Left colon (tissue), 2 donors: ENCODE measurements at regions not wholly inside any gene's neighbourhood (a gene's known extent, or its start where the extent isn't known, plus 50 kb on each side); places are given as distances from the start of the nearest gene placed in this dataset.
"Not testable (repeated sequence)": the region's sequence is repeated elsewhere in the genome, so short reads cannot be mapped to it uniquely, and the experiment has no call there.

ENCODE experiments used
- ATAC-seq: fragments of 200-7000 bp; cut with Tn5 transposase; one replicate; pipeline ENCODE4 v1.9.1; 2020; ENCODE audit warnings: mild to moderate bottlenecking, moderate library complexity
- DNase-seq, 2 donors: peaks; one replicate each; pipeline ENCODE4 v3.0.0-alpha.2; 2020
- intact Hi-C, 2 donors: fragments of 100-400 bp; cut with DNase I in 1 of 2; cut with micrococcal nuclease in 1 of 2; formaldehyde crosslinking; loops; one replicate each; pipeline versions ENCODE4 v1.11.2 to v1.14.0; 2022; cut with DNase I, micrococcal nuclease
- donor health status: DM: no; HTN: no; CAD: no.
- donor health status: DM: yes; HTN: yes; CAD: no.

DNA sequence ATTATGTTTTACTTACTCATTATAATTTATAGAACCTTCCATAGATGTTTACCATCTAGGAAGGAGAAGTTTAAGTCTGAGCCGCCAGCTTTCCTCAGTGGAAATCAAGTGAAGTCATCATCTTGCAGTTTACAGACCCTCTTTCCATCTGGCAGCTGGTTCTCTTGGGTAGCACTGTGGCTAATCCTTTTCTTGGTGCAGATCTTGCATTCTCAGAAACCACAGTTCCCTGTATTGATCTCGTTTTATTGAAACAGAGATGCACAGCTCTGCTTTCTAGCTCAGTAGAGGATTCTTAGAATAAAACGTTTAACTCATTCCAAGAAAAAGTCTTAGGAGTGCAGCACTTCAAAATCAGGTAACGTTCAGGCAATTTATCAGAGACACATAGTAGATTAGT lies 1154.7 kb downstream of the FOXD4L5 start:
- ATAC-seq, DNase-seq, intact Hi-C loops: not testable (repeated sequence)

DNA sequence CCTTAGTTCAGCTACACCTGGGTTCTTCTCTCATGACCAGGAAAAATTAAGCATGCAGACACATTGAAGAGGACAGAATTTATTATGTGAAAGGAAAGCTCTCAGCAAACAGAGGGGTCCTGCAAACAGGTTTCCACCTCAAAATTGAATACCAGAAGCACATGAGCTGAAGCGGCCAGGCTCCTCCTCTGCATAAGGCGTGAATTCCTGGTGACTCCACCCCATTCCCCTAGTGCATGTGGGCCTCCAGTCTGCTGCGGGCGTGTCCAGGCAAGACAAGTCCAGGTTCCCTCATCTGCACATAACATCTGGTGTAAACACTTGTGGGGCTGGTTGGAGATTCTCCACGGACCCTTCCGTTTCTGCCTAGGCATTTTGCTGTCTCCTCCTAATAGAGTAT lies 1156.4 kb downstream of the FOXD4L5 start:
- ATAC-seq (no peak), DNase-seq (no peak)
- intact Hi-C loops, result no loop called here

- ATAC-seq, intact Hi-C loops, DNase-seq: not testable (repeated sequence)
These were observed 1163.4 kb downstream of the FOXD4L5 start for GRCh38 chr9:64121602-64122001.

DNA sequence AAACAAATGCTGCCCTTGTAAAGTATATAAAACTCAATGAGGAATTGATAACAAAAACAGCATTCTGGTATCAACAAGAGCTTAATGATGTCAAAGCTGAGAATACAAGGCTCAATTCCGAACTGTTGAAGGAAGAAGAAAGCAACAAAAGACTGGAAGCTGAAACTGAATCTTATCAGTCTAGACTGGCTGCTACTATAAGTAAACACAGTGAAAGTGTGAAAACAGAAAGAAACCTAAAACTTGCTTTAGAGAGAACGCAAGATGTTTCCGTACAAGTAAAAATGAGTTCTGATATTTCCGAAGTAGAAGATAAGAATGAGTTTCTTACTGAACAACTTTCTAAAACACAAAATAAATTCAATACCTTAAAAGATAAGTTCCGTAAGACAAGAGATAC lies 1167.7 kb downstream of the FOXD4L5 start:
- ATAC-seq, intact Hi-C loops, DNase-seq: not testable (repeated sequence)

GRCh38 chr9:64107867-64108266 lies 1177.1 kb downstream of the FOXD4L5 start:
- DNase-seq, intact Hi-C loops, ATAC-seq: not testable (repeated sequence)

- intact Hi-C loops, ATAC-seq, DNase-seq: not testable (repeated sequence)
These were observed 1177.8 kb downstream of the FOXD4L5 start for GRCh38 chr9:64107211-64107610.

DNA sequence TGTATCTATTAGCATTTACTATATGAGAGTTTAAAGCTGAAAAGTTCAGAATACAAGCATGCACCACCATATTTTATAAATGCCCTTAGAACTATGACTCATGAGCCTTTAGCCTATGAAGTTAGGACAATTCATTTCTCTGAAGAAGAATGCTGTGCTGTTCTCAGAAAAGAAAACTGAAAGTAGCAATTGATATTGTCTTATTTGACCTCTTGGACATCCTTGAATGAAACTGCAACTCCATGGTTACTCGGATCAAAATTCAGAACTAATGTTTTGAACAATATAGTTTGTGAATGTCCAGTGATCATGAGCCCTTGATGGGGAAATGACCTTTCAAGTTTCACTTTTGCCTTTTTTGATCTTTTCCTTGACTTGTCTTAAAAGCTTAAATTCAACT lies 1179.8 kb downstream of the FOXD4L5 start:
- ATAC-seq, intact Hi-C loops, DNase-seq: not testable (repeated sequence)

DNA sequence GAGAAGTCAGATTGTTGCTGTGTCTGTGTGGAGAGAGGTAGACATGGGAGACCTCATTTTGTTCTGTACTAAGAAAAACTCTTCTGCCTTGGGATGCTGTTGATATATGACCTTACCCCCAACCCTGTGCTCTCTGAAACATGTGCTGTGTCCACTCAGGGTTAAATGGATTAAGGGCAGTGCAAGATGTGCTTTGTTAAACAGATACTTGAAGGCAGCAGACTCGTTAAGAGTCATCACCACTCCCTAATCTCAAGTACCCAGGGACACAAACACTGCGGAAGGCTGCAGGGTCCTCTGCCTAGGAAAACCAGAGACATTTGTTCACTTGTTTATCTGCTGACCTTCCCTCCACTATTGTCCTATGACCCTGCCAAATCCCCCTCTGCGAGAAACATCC lies 1183.5 kb downstream of the FOXD4L5 start:
- ATAC-seq, DNase-seq, intact Hi-C loops: not testable (repeated sequence)

DNA sequence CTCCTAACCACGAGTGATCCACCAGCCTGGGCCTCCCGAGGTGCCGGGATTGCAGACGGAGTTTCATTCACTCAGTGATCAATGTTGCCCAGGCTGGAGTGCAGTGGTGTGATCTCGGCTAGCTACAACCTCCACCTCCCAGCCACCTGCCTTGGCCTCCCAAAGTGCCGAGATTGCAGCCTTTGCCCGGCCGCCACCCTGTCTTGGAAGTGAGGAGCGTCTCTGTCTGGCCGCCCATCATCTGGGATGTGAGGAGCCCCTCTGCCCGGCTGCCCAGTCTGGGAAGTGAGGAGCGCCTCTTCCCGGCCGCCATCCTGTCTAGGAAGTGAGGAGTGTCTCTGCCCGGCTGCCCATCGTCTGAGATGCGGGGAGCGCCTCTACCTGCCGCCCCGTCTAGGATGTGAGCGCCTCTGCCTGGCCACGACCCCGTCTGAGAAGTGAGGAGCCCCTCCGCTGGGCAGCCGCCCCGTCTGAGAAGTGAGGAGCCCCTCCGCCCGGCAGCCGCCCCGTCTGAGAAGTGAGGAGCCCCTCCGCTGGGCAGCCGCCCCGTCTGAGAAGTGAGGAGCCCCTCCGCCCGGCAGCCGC lies 1184.3 kb downstream of the FOXD4L5 start:
- ATAC-seq, DNase-seq, intact Hi-C loops: not testable (repeated sequence)

DNA sequence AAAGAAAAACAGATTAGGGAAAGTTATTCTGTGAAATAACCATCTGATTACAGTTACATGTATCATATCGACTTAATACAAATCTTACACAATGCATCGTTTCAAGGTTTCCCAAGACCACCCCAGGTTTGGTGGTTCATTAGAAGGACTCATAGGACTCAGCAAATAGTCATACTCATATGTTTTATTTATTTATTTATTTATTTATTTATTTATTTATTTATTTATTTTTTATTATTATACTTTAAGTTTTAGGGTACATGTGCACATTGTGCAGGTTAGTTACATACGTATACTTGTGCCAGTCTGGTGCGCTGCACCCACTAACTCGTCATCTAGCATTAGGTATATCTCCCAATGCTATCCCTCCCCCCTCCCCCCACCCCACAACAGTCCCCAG lies 1199.0 kb downstream of the FOXD4L5 start:
- ATAC-seq, intact Hi-C loops, DNase-seq: not testable (repeated sequence)

DNA sequence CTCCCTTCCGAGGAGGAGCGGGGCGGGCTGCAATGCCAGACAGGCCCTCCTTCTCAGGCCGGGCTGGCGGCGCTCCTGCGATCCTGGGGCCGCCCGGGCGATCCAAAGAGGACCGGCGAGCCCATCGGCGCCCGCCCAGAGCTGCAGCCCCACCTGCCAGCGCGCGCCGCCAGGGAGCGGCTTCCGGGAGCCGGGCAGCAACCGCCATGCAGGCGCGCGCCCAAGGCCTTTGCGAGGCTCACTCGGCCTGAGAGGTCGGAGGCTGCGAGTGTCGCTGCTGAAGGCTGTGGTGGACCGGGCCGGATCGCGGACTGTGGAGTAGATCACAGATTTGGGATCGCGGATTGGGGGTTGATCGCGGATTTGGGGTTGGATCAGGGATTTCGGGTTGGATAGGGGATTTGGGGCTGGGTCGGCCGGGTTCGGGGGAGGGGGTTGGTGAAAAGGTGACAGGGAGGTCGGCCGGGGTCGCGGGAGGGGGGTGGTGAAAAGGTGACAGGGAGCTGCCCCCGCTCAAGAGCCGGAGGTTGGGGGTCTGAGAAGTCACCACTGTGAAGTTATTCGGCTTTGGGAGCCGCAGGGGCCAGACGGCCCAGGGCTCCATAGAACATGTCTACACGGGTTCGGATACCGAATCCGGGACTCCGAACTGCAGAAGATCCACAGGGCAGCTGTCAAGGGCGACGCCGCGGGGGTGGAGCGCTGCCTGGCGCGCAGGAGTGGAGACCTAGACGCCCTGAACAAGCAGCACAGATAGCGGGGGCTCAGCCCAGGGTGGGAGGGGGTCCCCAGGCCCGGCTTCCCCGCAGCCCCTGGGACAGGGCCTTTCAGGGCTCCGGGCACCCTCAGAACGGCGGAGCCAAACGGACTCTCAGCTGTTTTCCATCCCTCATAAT lies 1213.4 kb downstream of the FOXD4L5 start:
- DNase-seq, intact Hi-C loops, ATAC-seq: not testable (repeated sequence)

DNA sequence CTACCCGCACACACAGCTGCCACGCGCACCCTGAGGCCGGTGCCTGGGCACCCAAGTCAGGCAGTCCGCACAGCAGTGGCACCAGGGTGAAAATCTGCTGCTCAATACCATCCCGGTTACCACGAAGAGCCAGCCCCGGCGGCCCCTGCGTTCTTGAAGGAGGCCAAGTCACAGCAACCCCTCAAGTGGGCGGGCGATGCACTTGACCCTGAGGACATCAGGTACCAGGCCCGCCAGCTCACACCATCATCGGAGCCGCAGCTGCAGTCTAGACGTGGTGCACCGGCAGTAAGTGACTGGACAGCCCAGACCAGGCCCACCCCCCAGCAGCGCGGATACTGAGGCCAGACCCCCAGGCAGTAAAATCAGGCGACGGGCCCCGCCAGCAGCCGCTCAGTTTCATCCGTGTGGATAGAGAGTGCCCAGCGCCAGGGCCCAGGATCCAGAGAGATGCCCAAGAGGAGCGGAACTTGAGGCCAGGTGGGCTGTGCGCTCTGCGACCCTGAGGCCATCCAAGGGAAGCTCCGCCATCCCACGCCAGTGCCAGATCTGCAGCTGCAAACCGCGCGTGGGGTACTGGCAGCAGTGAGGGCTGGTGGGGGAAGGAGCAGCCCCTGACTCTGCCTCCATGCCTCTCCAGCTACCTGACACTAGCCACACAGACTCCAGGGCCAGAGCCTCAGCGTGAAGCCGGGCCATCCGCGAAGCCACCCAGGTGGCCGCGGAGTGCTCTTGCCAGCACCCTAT lies 1214.2 kb downstream of the FOXD4L5 start:
- ATAC-seq, intact Hi-C loops, DNase-seq: not testable (repeated sequence)

GRCh38 chr9:64070083-64070482 lies 1214.9 kb downstream of the FOXD4L5 start:
- intact Hi-C loops, ATAC-seq, DNase-seq: not testable (repeated sequence)

GRCh38 chr9:64066736-64067368 lies 1218.2 kb downstream of the FOXD4L5 start:
- ATAC-seq, result no peak
- intact Hi-C loops, result no loop called here
- no peak for DNase-seq

DNA sequence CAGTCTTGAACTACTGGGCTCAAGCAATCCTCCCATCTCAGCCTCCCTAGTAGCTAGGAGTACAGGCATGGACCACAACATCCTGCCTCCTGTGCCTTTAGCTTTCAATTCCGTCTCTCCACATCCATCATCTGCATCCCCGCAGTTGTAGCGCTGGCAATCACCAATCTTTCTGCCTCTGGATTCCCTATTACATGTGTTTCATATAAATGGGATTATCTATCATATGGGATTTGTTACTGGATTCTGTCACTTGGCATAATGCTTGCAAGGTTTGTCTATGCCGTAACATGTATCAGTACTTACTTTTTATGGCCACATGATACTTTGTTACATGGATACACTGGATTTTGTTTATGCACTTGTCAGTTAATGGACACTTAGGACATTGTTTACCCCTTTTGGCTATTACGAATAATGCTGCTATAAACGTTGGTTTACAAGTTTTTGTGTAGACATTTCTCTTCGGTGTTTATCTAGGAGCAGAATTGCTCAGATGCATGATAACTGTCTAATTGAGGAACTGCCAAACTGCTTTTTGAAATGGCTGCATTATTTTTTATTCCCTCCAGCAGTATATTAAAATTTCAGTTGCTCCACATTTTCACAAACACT lies 1223.9 kb downstream of the FOXD4L5 start:
- DNase-seq (no peak), ATAC-seq (no peak)
- intact Hi-C loops, result no loop called here

- DNase-seq, intact Hi-C loops, ATAC-seq: not testable (repeated sequence)
These were observed 1226.9 kb downstream of the FOXD4L5 start for GRCh38 chr9:64058070-64058469.

DNA sequence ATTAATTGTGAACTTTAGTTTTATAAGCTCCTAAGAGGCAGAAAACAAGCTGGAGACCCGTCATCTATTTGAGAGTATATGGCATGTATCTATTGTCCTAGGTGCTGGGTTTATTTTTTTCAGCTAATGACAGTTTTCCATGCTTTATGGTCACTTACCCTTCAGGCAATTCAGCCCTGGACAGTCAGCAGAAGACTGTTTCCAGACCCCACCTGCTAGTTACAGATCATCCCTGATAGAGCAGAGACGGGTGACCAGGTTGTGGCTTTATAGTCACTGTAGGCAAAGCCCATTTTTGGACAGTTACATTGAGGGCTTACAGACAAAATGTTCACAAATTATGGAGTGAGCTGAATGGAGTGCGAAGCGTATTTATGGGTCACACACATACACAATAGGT lies 1227.5 kb downstream of the FOXD4L5 start:
- no peak for ATAC-seq
- DNase-seq, result no peak

DNA sequence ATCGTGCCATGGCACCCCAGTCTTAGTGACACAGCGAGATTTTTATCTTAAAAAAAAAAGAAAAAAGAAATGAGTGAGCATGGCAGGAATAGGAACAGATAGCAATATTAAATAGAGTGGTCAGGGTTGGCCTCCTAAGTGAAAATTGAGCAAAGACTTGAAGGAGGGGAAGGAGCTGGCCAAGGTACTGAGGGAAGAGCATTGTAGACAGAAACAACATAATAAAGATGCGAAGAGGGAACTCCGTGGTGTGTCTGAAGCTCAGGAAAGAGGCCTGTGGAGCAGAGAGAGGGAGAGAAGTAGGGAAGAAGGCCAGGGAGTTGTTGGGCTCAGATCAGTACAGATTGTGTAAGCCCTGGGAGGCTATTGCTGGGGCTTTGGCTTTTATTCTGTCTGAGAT lies 1256.1 kb downstream of the FOXD4L5 start:
- DNase-seq, intact Hi-C loops, ATAC-seq: not testable (repeated sequence)

More for the DNA sequence above, 1227.5 kb downstream of the FOXD4L5 start:
- intact Hi-C loops, result no loop called here
